ENCODE measurements at regions not wholly inside any gene's neighbourhood (a gene's known extent, or its start where the extent isn't known, plus 50 kb on each side); places are given as distances from the start of the nearest gene placed in this dataset.

DNA sequence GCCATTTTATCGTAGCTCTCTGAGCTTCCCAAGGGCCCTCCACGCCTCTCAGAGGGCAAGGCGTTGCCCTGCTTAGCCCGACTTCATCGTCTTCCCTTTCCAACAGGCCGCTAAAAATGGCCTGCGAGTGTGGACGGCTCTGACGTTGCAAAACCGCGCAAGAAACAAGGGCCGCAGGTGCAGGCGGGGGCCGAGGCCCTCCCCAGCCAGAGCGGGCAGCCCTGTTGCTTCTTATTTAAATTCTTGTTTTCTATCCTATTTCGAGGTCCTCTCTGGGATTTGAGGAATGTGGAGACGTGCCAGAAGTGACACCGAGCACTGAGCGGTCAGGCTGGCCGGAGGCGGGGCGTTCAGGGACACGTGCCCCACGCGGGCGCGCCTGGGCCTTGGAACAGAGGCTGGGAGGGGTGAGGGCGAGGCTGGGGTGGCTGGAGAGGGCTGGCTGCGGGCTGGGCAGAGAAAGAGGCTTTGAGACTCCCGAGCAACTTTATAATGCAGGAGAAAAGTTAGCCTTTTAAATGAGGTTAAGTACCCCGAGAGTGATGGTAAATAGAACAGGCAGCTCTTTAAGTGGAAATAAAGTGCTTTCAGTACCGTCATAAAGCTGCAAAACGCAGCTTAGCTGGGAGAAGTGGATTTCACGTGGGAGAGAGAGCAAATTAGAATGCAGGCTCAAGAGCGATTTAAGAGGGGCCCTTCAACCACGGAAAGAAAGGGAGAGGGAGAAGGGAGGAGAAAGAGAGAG lies 243.6 kb downstream of the AUH start:
- H3K27ac ChIP-seq (ENCODE audit: low read depth, low read length) = peak overlapping the region; percentile 91
- no peaks in the 10 kb centered on the region for H3K79me2 ChIP-seq (ENCODE audit: insufficient read depth, low read length)
- peaks cover 27% of the 10 kb centered on the region for H3K4me1 ChIP-seq (ENCODE audit: insufficient read depth, low read length)
- TF ChIP-seq, protein P1, sequence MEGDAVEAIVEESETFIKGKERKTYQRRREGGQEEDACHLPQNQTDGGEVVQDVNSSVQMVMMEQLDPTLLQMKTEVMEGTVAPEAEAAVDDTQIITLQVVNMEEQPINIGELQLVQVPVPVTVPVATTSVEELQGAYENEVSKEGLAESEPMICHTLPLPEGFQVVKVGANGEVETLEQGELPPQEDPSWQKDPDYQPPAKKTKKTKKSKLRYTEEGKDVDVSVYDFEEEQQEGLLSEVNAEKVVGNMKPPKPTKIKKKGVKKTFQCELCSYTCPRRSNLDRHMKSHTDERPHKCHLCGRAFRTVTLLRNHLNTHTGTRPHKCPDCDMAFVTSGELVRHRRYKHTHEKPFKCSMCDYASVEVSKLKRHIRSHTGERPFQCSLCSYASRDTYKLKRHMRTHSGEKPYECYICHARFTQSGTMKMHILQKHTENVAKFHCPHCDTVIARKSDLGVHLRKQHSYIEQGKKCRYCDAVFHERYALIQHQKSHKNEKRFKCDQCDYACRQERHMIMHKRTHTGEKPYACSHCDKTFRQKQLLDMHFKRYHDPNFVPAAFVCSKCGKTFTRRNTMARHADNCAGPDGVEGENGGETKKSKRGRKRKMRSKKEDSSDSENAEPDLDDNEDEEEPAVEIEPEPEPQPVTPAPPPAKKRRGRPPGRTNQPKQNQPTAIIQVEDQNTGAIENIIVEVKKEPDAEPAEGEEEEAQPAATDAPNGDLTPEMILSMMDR (IDR thresholded peaks at IDR 0.05; ENCODE audit: extremely low read depth, low read depth, low read length) = no peak
- peak overlapping the region; percentile 91 for H2AFZ ChIP-seq (ENCODE audit: low read length)
- H3K4me3 ChIP-seq (ENCODE audit: insufficient read depth, low read length) = peak overlapping the region; percentile 62
- H3K27me3 ChIP-seq (ENCODE audit: insufficient read depth, low read length) = no peaks in the 10 kb centered on the region
- peak; percentile 94 for DNase-seq (ENCODE audit: insufficient read length, low spot score, missing footprints)
- H4K20me1 ChIP-seq (ENCODE audit: insufficient read depth, low read length) = no peaks in the 10 kb centered on the region
- peaks cover 2% of the 10 kb centered on the region for H3K9me3 ChIP-seq (ENCODE audit: low read depth, low read length)
- H3K4me2 ChIP-seq (ENCODE audit: insufficient read depth, low read length) = peak overlapping the region; percentile 83
- no peaks in the 10 kb centered on the region for H3K36me3 ChIP-seq (ENCODE audit: insufficient read depth, low read length)

DNA sequence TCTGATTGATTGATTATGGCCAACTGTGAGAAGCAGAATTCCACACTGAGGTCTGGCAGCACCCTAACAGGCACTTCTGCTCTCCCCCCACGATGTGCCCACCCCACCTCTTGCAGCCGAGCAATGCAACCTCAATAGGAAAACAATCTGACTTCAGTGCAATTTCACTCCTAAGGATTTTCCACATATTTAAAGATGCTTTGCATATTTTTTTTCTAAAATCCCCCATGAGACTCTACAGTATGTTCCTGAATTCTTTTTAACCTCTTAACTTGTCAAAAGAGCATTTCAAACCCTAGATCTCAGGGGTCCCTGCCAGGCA lies 243.1 kb downstream of the AUH start:
- Histone ChIP-seq H4K20me1 (ENCODE audit: insufficient read depth, low read length) (no peaks in the 10 kb centered on the region), H3K4me1 (ENCODE audit: insufficient read depth, low read length) (peaks cover 27% of the 10 kb centered on the region), H3K27me3 (ENCODE audit: insufficient read depth, low read length) (no peaks in the 10 kb centered on the region), H3K36me3 (ENCODE audit: insufficient read depth, low read length) (no peaks in the 10 kb centered on the region), H3K4me3 (ENCODE audit: insufficient read depth, low read length) (peak overlapping the region; percentile 62), H2AFZ (ENCODE audit: low read length) (peak overlapping the region; percentile 91), H3K9me3 (ENCODE audit: low read depth, low read length) (peaks cover 2% of the 10 kb centered on the region), H3K4me2 (ENCODE audit: insufficient read depth, low read length) (peak overlapping the region; percentile 83), H3K79me2 (ENCODE audit: insufficient read depth, low read length) (no peaks in the 10 kb centered on the region), H3K27ac (ENCODE audit: low read depth, low read length) (peak overlapping the region; percentile 91)
- TF ChIP-seq, protein P1 (IDR thresholded peaks at IDR 0.05; ENCODE audit: extremely low read depth, low read depth, low read length) = no peak
- DNase-seq (ENCODE audit: insufficient read length, low spot score, missing footprints) = no peak

DNA sequence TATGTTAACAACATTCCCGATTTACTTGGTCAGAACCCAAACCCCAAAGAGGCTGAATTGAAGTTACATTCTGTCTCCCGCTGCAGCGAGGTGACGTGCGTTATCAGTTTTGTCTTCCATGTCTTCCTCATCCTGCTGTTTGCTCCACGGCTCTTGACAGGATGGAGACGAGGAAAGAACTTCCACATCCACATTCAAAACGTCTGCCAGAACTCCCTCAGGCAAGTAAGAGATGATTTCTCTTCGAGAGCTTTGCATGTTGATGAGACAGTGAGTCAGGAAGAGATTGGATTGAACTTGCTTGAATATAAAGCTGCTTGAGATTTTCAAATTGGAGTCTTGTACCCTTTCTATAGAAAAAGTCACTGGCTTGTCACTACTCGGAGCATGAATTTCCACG lies 242.6 kb downstream of the AUH start:
- Histone ChIP-seq H3K27ac (ENCODE audit: low read depth, low read length) (peak overlapping the region; percentile 91), H3K4me3 (ENCODE audit: insufficient read depth, low read length) (peak overlapping the region; percentile 62), H3K27me3 (ENCODE audit: insufficient read depth, low read length) (no peaks in the 10 kb centered on the region), H3K36me3 (ENCODE audit: insufficient read depth, low read length) (no peaks in the 10 kb centered on the region), H3K4me2 (ENCODE audit: insufficient read depth, low read length) (peak overlapping the region; percentile 83), H4K20me1 (ENCODE audit: insufficient read depth, low read length) (no peaks in the 10 kb centered on the region), H3K9me3 (ENCODE audit: low read depth, low read length) (peaks cover 2% of the 10 kb centered on the region), H2AFZ (ENCODE audit: low read length) (peak overlapping the region; percentile 88), H3K79me2 (ENCODE audit: insufficient read depth, low read length) (no peaks in the 10 kb centered on the region), H3K4me1 (ENCODE audit: insufficient read depth, low read length) (peaks cover 27% of the 10 kb centered on the region)
- peak; percentile 85 for DNase-seq (ENCODE audit: insufficient read length, low spot score, missing footprints)
- TF ChIP-seq, protein P1 (IDR thresholded peaks at IDR 0.05; ENCODE audit: extremely low read depth, low read depth, low read length) = no peak

DNA sequence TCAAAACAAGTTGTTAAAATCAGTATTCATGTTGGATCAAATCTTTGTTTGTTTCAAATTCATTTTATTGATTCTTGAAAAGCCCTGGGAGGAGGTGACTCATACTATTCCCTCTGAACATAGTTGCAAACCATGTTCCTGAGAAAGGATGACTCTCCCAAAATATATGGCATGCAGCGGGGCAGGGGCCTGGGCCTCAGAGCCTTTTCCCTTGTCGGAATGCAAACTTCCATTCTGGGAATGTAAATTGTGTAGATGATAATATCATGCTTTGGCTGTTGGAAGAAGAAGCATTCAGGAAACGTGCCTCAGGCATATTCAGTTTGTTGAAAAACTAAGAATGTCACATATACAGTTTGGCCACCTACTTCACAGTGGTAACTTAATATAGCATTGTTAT lies 242.0 kb downstream of the AUH start:
- DNase-seq (ENCODE audit: insufficient read length, low spot score, missing footprints) = no peak
- TF ChIP-seq, protein P1 (IDR thresholded peaks at IDR 0.05; ENCODE audit: extremely low read depth, low read depth, low read length) = no peak
- H3K4me1 ChIP-seq (ENCODE audit: insufficient read depth, low read length) = peaks cover 27% of the 10 kb centered on the region
- peak overlapping the region; percentile 91 for H3K27ac ChIP-seq (ENCODE audit: low read depth, low read length)
- no peaks in the 10 kb centered on the region for H3K36me3 ChIP-seq (ENCODE audit: insufficient read depth, low read length)
- H3K79me2 ChIP-seq (ENCODE audit: insufficient read depth, low read length) = no peaks in the 10 kb centered on the region
- H3K27me3 ChIP-seq (ENCODE audit: insufficient read depth, low read length) = no peaks in the 10 kb centered on the region
- H4K20me1 ChIP-seq (ENCODE audit: insufficient read depth, low read length) = no peaks in the 10 kb centered on the region
- peak overlapping the region; percentile 83 for H3K4me2 ChIP-seq (ENCODE audit: insufficient read depth, low read length)
- H3K4me3 ChIP-seq (ENCODE audit: insufficient read depth, low read length) = no peak overlapping the region
- peaks cover 2% of the 10 kb centered on the region for H3K9me3 ChIP-seq (ENCODE audit: low read depth, low read length)
- no peak overlapping the region for H2AFZ ChIP-seq (ENCODE audit: low read length)

Data from osteoblast (primary cell).